Lung (tissue), 11 donors: ENCODE measurements at regions not wholly inside any gene's neighbourhood (a gene's known extent, or its start where the extent isn't known, plus 50 kb on each side); places are given as distances from the start of the nearest gene placed in this dataset.

ENCODE experiments used
- ATAC-seq: fragments of 200-7000 bp; cut with Tn5 transposase; one replicate; pipeline ENCODE4 v1.9.1; 2020; ENCODE audit warnings: moderate number of reproducible peaks; ENCODE audit not compliant: insufficient read depth, low FRiP score
- DNase-seq, 3 donors: peaks; one replicate each; pipeline ENCODE4 v3.0.0-alpha.2; 2013 to 2017
- H3K27ac ChIP-seq, 2 donors: one replicate each; pipeline ENCODE4 v1.5.1; 2013; ENCODE audit warnings: mild to moderate bottlenecking in 2 of 2, moderate library complexity in 2 of 2, control low read depth in 1 of 2, inconsistent platforms in 1 of 2, low read depth in 1 of 2, low read length in 1 of 2
- H3K27me3 ChIP-seq, 3 donors: one replicate each; pipeline ENCODE4 v1.5.1; 2013; ENCODE audit warnings: low read length in 2 of 3; ENCODE audit not compliant: control insufficient read depth in 3 of 3, insufficient read depth in 3 of 3
- H3K36me3 ChIP-seq, 4 donors: one replicate each; pipeline ENCODE4 v1.5.1; 2013; ENCODE audit warnings: low read length in 4 of 4, mild to moderate bottlenecking in 1 of 4, moderate library complexity in 1 of 4; ENCODE audit not compliant: control insufficient read depth in 4 of 4, insufficient read depth in 4 of 4
- H3K4me1 ChIP-seq, 5 donors: one replicate each; pipeline ENCODE4 v1.5.1; 2013; ENCODE audit warnings: low read length in 5 of 5, mild to moderate bottlenecking in 2 of 5, moderate library complexity in 1 of 5; ENCODE audit not compliant: control insufficient read depth in 5 of 5, insufficient read depth in 5 of 5
- H3K4me3 ChIP-seq: one replicate; pipeline ENCODE4 v1.5.1; 2013; ENCODE audit warnings: mild to moderate bottlenecking, control low read depth, moderate library complexity
- H3K9ac ChIP-seq, 2 donors: one replicate each; pipeline ENCODE4 v1.5.1; 2013; ENCODE audit warnings: low read length in 2 of 2, control low read depth in 1 of 2; ENCODE audit not compliant: insufficient read depth in 1 of 2
- H3K9me3 ChIP-seq, 4 donors: one replicate each; pipeline ENCODE4 v1.5.1; 2013; ENCODE audit warnings: low read length in 3 of 4, mild to moderate bottlenecking in 1 of 4, moderate library complexity in 1 of 4; ENCODE audit not compliant: control insufficient read depth in 4 of 4, insufficient read depth in 3 of 4
- CTCF ChIP-seq: IDR thresholded peaks from 2 replicates; pipeline ENCODE4 v1.5.1; 2012; ENCODE audit warnings: mild to moderate bottlenecking; ENCODE audit errors: control extremely low read depth, extremely low read depth
- WGBS, 2 donors: extraction: QIAGEN DNeasy Blood & Tissue Kit; methylation state at CpG; one replicate each; pipeline ENCODE4 v1.1.7; 2013; 5-methylcytosine and 5-hydroxymethylcytosine counted together
- donor health status: control.
- donor health status: control.
- donor health status: Bipolar disorder and iron deficiency.
- donor health status: healthy.
- donor health status: DM: yes; HTN: yes; CAD: no.

- H3K4me1 ChIP-seq = no peaks in the 10 kb centered on the region
- no peak overlapping the region for H3K4me3 ChIP-seq
- no peaks in the 10 kb centered on the region for H3K27me3 ChIP-seq
- no peaks in the 10 kb centered on the region for H3K36me3 ChIP-seq
- peaks cover 0 to 7% (median 1%) of the 10 kb centered on the region in 4 donors for H3K9me3 ChIP-seq
- H3K27ac ChIP-seq = no peak overlapping the region
- 86 to 93% methylated on average over 5 of the region's 5 CpGs for WGBS, 2 donors
- peak in 2 of 3 donors; percentile 13 for DNase-seq
- no peak for ATAC-seq
- no peak for TF ChIP-seq CTCF
- H3K9ac ChIP-seq = no peak overlapping the region
These were observed 433.2 kb downstream of the GUCY1A2 start for GRCh38 chr11:106585061-106585460.

GRCh38 chr11:106594751-106595351, 423.4 kb downstream of the GUCY1A2 start:
- ATAC-seq = no peak
- Histone ChIP-seq H3K27ac (no peak overlapping the region), H3K27me3 (no peaks in the 10 kb centered on the region), H3K9ac (no peak overlapping the region), H3K9me3 (peaks cover 0 to 3% (median under 1%) of the 10 kb centered on the region in 4 donors), H3K4me3 (no peak overlapping the region), H3K4me1 (no peaks in the 10 kb centered on the region), H3K36me3 (no peaks in the 10 kb centered on the region)
- no peak for TF ChIP-seq CTCF
- 78 to 85% methylated on average over 6 of the region's 6 CpGs for WGBS, 2 donors
- no peak for DNase-seq

DNA sequence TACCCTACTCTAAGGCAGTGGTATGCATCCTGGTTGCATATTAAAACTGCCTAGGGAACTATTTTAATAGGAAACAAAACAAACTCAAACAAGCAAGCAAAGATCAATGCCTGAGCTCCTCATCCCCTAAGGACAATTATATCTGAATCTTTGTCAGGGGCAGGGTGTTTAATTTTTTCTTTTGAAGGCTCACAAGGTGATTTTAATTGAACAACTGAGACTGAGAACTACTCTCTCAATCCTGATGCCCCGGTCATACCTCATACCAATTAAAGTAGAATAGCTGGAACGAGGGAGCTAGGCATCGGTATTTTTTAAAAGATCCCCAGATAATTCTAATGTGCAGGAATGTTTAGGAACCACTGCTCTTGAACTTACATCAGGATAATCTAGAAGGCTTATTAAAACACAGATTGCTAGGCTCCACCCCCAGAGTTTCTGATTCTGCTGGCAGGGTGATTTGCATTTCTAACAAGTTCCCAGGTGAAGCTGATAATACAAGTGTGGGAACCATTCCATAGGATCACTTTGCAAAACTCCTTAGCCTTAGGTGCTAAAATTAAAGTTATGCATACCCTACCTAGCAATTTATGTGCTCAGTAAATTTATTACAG, 416.5 kb downstream of the GUCY1A2 start:
- no peaks in the 10 kb centered on the region for H3K36me3 ChIP-seq
- H3K27me3 ChIP-seq = no peaks in the 10 kb centered on the region
- H3K4me3 ChIP-seq = no peak overlapping the region
- DNase-seq (no peak), ATAC-seq (no peak)
- no peak overlapping the region for H3K9ac ChIP-seq
- no peak overlapping the region for H3K27ac ChIP-seq
- WGBS, 2 donors = 84 to 85% methylated on average over 3 of the region's 3 CpGs
- no peaks in the 10 kb centered on the region for H3K4me1 ChIP-seq
- no peaks in the 10 kb centered on the region for H3K9me3 ChIP-seq
- no peak for TF ChIP-seq CTCF
